ENCODE measurements at regions not wholly inside any gene's neighbourhood (a gene's known extent, or its start where the extent isn't known, plus 50 kb on each side); places are given as distances from the start of the nearest gene placed in this dataset.

DNA sequence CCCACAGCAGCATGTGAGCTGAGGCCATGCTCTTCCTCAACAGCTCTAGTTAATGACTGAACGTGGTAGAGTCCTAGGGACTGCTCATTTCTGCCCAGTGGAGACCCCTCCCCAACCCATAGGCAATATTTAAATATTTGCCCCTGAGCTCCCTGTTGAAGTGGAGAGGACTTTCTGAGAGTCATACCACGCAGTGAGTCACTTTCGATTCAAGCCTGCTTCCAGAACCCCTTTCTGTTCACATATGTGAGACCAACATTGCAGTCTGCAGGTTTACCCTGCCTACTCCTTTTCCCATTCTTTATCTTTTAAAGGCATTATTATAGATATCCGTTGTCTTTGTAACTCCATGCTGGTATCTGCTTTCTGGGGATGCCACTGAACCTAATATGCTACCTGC is 946.3 kb downstream of the JRKL start:
- no peaks in the 10 kb centered on the region for H3K79me2 ChIP-seq (ENCODE audit: control insufficient read depth, insufficient read depth, low read length)

More for the DNA sequence above, 946.3 kb downstream of the JRKL start:
- ChIA-PET CTCF (ENCODE audit: low intra/inter-chr PET ratio) (no interaction called here), POLR2A (no interaction called here)
- FAIRE-seq (no peak), ATAC-seq (no peak), DNase-seq (ENCODE audit: extremely low read depth in 1 of 4, low spot score in 3 of 4) (no peak)
- Histone ChIP-seq H3K27ac (ENCODE audit: extremely low read depth, low read depth, low read length) (no peak overlapping the region), H2AFZ (ENCODE audit: low read depth, low read length) (no peak overlapping the region), H3K4me1 (replicated peaks in 1 of 2; ENCODE audit: control insufficient read depth in 2 of 2, insufficient read depth in 2 of 2, low read length in 2 of 2) (no peaks in the 10 kb centered on the region), H3K9ac (ENCODE audit: insufficient read depth in 1 of 2, low read depth in 2 of 2, low read length in 2 of 2) (no peak overlapping the region), H3K4me2 (ENCODE audit: insufficient read depth, low read length) (no peak overlapping the region), H4K20me1 (replicated peaks; ENCODE audit: control insufficient read depth, insufficient read depth, low read length) (no peaks in the 10 kb centered on the region), H3K36me3 (ENCODE audit: control insufficient read depth, insufficient read depth, low read length) (no peaks in the 10 kb centered on the region), H3K4me3 (no peak overlapping the region), H3K9me3 (replicated peaks; ENCODE audit: control insufficient read depth, insufficient read depth, low read depth, low read length) (no peaks in the 10 kb centered on the region), H3K27me3 (ENCODE audit: control insufficient read depth in 2 of 2, insufficient read depth in 2 of 2, low read length in 2 of 2) (no peaks in the 10 kb centered on the region), H3K9me1 (ENCODE audit: control insufficient read depth, insufficient read depth, low read length) (no peaks in the 10 kb centered on the region)
- 0% methylated on average over 4 of the region's 4 CpGs for WGBS (ENCODE audit: insufficient coverage, low coverage, missing lambda C conversion rate)
- BruUV-seq (replicated peaks), result no TSS peak
- TF ChIP-seq ZSCAN29 (IDR thresholded peaks at IDR 0.05) (no peak), TAF15 (IDR thresholded peaks at IDR 0.05; ENCODE audit: low read depth, low read length) (no peak), MTA1 (IDR thresholded peaks at IDR 0.05; ENCODE audit: borderline replicate concordance) (no peak), MEF2D (tag; conservative IDR thresholded peaks at IDR 0.05; ENCODE audit: low read depth) (no peak), L3MBTL2 (IDR thresholded peaks at IDR 0.05) (no peak), PCBP2 (IDR thresholded peaks at IDR 0.05; ENCODE audit: low read depth, low read length, poor library complexity, severe bottlenecking) (no peak), ZNF316 (IDR thresholded peaks at IDR 0.05) (no peak), POLR2AphosphoS5 (IDR thresholded peaks at IDR 0.05; ENCODE audit: control insufficient read depth, insufficient read depth, low read depth, low read length) (no peak), POLR2G (IDR thresholded peaks at IDR 0.05; ENCODE audit: low read depth, low read length) (no peak), ZNF146 (CRISPR knock-in tag; IDR thresholded peaks at IDR 0.05; ENCODE audit: unreplicated experiment) (no peak), SP1 (CRISPR knock-in tag; IDR thresholded peaks at IDR 0.05) (no peak), HDAC6 (IDR thresholded peaks at IDR 0.05; ENCODE audit: low read depth, low read length) (no peak), FOXM1 (IDR thresholded peaks at IDR 0.05; ENCODE audit: low read depth) (no peak), FOXM1 (CRISPR knock-in tag; IDR thresholded peaks at IDR 0.05; ENCODE audit: low read depth) (no peak), RAD21 (CRISPR knock-in tag; conservative IDR thresholded peaks at IDR 0.05 in 1 of 2, IDR thresholded peaks at IDR 0.05 in 1 of 2) (no peak), ZNF696 (CRISPR knock-in tag; conservative IDR thresholded peaks at IDR 0.05) (no peak)
- TF ChIP-seq, protein P1, sequence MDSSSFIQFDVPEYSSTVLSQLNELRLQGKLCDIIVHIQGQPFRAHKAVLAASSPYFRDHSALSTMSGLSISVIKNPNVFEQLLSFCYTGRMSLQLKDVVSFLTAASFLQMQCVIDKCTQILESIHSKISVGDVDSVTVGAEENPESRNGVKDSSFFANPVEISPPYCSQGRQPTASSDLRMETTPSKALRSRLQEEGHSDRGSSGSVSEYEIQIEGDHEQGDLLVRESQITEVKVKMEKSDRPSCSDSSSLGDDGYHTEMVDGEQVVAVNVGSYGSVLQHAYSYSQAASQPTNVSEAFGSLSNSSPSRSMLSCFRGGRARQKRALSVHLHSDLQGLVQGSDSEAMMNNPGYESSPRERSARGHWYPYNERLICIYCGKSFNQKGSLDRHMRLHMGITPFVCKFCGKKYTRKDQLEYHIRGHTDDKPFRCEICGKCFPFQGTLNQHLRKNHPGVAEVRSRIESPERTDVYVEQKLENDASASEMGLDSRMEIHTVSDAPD (CRISPR knock-in tag; IDR thresholded peaks at IDR 0.05), result no peak
- intact Hi-C loops (cut with micrococcal nuclease), result no loop called here
- in situ Hi-C loops (cut with MboI), result no loop called here

Measured in K562 (cell line).